ENCODE measurements at regions not wholly inside any gene's neighbourhood (a gene's known extent, or its start where the extent isn't known, plus 50 kb on each side); places are given as distances from the start of the nearest gene placed in this dataset.

DNA sequence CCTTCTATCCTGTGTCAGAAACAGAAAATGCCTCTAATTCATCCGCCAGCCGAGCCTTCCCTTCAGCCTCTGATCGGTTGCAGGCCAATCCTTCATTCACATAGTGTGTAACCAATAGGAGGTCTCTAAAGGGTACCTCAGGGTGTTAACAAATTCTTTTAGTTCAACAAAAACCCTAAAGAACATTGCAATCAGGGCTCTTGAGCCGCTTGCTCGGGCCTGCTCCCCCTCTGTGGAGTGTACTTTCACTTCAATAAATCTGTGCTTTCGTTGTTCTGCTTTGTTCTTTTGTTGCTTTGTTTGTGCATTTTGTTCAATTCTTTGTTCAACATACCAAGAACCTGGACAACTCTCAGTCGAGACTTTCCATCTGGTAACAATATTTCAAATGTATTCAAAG is 366.5 kb downstream of the KCTD12 start:
- H3K4me1 ChIP-seq (ENCODE audit: control insufficient read depth in 2 of 2, insufficient read depth in 2 of 2, low read length in 2 of 2): no peaks in the 10 kb centered on the region
- no peaks in the 10 kb centered on the region for H3K36me3 ChIP-seq (ENCODE audit: control insufficient read depth in 2 of 2, insufficient read depth in 2 of 2, low read length in 2 of 2)
- no peak overlapping the region for H3K27ac ChIP-seq (ENCODE audit: low read depth in 2 of 2, low read length in 2 of 2)
- no peak overlapping the region for H3K9ac ChIP-seq (ENCODE audit: low read depth in 1 of 2, low read length in 2 of 2)
- H3K4me3 ChIP-seq (ENCODE audit: low read length in 2 of 2): no peak overlapping the region
- no peaks in the 10 kb centered on the region for H3K9me3 ChIP-seq (ENCODE audit: control insufficient read depth in 2 of 2, low read length in 2 of 2)
- H3K27me3 ChIP-seq (ENCODE audit: control insufficient read depth in 2 of 2, insufficient read depth in 2 of 2, low read length in 2 of 2): no peaks in the 10 kb centered on the region

- Histone ChIP-seq H3K27ac (ENCODE audit: low read depth in 2 of 2, low read length in 2 of 2) (no peak overlapping the region), H3K9ac (ENCODE audit: low read depth in 1 of 2, low read length in 2 of 2) (no peak overlapping the region), H3K27me3 (ENCODE audit: control insufficient read depth in 2 of 2, insufficient read depth in 2 of 2, low read length in 2 of 2) (no peaks in the 10 kb centered on the region), H3K4me1 (ENCODE audit: control insufficient read depth in 2 of 2, insufficient read depth in 2 of 2, low read length in 2 of 2) (no peaks in the 10 kb centered on the region), H3K9me3 (ENCODE audit: control insufficient read depth in 2 of 2, low read length in 2 of 2) (no peaks in the 10 kb centered on the region), H3K4me3 (ENCODE audit: low read length in 2 of 2) (no peak overlapping the region), H3K36me3 (ENCODE audit: control insufficient read depth in 2 of 2, insufficient read depth in 2 of 2, low read length in 2 of 2) (no peaks in the 10 kb centered on the region)
Measured at GRCh38 chr13:76516586-76516985, 369.6 kb downstream of the KCTD12 start.

DNA sequence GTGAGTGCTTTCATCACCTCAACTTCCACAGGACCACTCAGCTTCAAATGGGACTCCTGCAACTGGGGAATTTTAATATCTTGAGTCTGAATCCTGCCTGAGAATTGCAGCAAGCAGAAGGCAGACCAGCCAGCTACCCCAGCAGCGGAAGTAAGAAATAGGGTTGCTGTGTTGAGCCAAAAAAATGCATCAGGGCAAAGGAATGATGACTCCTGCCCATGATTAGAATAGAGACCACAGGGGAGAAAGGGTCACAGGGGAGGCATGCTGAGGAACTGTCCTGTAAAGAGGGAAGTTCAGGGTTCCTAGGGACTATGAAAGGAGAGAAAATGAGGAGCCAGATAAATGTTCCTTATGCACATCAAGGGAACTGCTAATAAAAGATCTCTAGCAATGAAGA is 370.2 kb downstream of the KCTD12 start:
- Histone ChIP-seq H3K9me3 (ENCODE audit: control insufficient read depth in 2 of 2, low read length in 2 of 2) (no peaks in the 10 kb centered on the region), H3K27ac (ENCODE audit: low read depth in 2 of 2, low read length in 2 of 2) (no peak overlapping the region), H3K27me3 (ENCODE audit: control insufficient read depth in 2 of 2, insufficient read depth in 2 of 2, low read length in 2 of 2) (no peaks in the 10 kb centered on the region), H3K4me1 (ENCODE audit: control insufficient read depth in 2 of 2, insufficient read depth in 2 of 2, low read length in 2 of 2) (no peaks in the 10 kb centered on the region), H3K4me3 (ENCODE audit: low read length in 2 of 2) (no peak overlapping the region), H3K9ac (ENCODE audit: low read depth in 1 of 2, low read length in 2 of 2) (no peak overlapping the region), H3K36me3 (ENCODE audit: control insufficient read depth in 2 of 2, insufficient read depth in 2 of 2, low read length in 2 of 2) (no peaks in the 10 kb centered on the region)

- no peak overlapping the region for H3K9ac ChIP-seq (ENCODE audit: low read depth in 1 of 2, low read length in 2 of 2)
- H3K4me1 ChIP-seq (ENCODE audit: control insufficient read depth in 2 of 2, insufficient read depth in 2 of 2, low read length in 2 of 2): no peaks in the 10 kb centered on the region
- H3K36me3 ChIP-seq (ENCODE audit: control insufficient read depth in 2 of 2, insufficient read depth in 2 of 2, low read length in 2 of 2): no peaks in the 10 kb centered on the region
- no peak overlapping the region for H3K27ac ChIP-seq (ENCODE audit: low read depth in 2 of 2, low read length in 2 of 2)
- H3K27me3 ChIP-seq (ENCODE audit: control insufficient read depth in 2 of 2, insufficient read depth in 2 of 2, low read length in 2 of 2): no peaks in the 10 kb centered on the region
- no peak overlapping the region for H3K4me3 ChIP-seq (ENCODE audit: low read length in 2 of 2)
- H3K9me3 ChIP-seq (ENCODE audit: control insufficient read depth in 2 of 2, low read length in 2 of 2): no peaks in the 10 kb centered on the region
Measured at GRCh38 chr13:76512721-76513145, 373.5 kb downstream of the KCTD12 start.

- H3K9ac ChIP-seq (ENCODE audit: low read depth in 1 of 2, low read length in 2 of 2): no peak overlapping the region
- no peak overlapping the region for H3K27ac ChIP-seq (ENCODE audit: low read depth in 2 of 2, low read length in 2 of 2)
- H3K9me3 ChIP-seq (ENCODE audit: control insufficient read depth in 2 of 2, low read length in 2 of 2): no peaks in the 10 kb centered on the region
- H3K27me3 ChIP-seq (ENCODE audit: control insufficient read depth in 2 of 2, insufficient read depth in 2 of 2, low read length in 2 of 2): no peaks in the 10 kb centered on the region
- no peaks in the 10 kb centered on the region for H3K36me3 ChIP-seq (ENCODE audit: control insufficient read depth in 2 of 2, insufficient read depth in 2 of 2, low read length in 2 of 2)
- H3K4me3 ChIP-seq (ENCODE audit: low read length in 2 of 2): no peak overlapping the region
- H3K4me1 ChIP-seq (ENCODE audit: control insufficient read depth in 2 of 2, insufficient read depth in 2 of 2, low read length in 2 of 2): no peaks in the 10 kb centered on the region
Measured at GRCh38 chr13:76505437-76505836, 380.8 kb downstream of the KCTD12 start.

DNA sequence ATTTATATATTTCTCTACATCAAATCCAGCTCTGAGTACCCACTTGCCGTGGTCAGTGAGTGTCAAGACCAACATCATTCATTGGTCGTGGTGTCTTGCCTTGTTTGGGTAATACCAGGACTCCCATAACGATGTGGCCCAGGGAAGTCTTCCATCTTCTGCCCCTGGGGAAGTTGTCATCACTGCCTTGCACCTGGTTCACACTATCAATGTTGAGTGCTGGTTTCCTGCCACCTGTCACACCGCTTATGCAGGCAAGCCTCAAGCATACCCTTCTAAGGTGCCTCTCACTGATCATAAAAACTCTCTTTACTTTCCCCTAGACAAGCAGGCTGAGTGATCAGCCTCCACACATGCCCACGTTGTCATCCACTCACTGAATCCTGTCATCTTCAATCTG is 382.4 kb downstream of the KCTD12 start:
- no peaks in the 10 kb centered on the region for H3K36me3 ChIP-seq (ENCODE audit: control insufficient read depth in 2 of 2, insufficient read depth in 2 of 2, low read length in 2 of 2)

DNA sequence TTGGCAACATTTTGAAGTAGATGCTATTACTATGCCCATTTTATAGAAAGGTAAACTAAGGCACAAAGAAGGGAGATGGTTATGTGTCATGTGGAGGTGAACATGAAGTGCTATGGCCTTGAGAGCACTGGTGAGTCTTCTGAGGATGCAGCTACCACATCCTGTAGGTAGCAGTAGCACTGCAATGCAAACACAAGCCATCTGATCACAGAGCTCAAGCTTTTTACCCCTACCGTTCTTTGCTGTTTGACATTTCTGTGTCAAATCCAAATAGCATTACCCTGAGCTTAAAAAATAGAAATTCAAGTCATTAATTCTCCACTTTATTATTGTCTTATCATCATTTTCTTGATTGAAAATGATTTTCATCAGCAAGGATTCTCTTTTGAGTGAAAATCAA is 382.9 kb downstream of the KCTD12 start:
- no peak overlapping the region for H3K9ac ChIP-seq (ENCODE audit: low read depth in 1 of 2, low read length in 2 of 2)
- no peaks in the 10 kb centered on the region for H3K9me3 ChIP-seq (ENCODE audit: control insufficient read depth in 2 of 2, low read length in 2 of 2)
- no peaks in the 10 kb centered on the region for H3K27me3 ChIP-seq (ENCODE audit: control insufficient read depth in 2 of 2, insufficient read depth in 2 of 2, low read length in 2 of 2)
- no peak overlapping the region for H3K4me3 ChIP-seq (ENCODE audit: low read length in 2 of 2)
- H3K4me1 ChIP-seq (ENCODE audit: control insufficient read depth in 2 of 2, insufficient read depth in 2 of 2, low read length in 2 of 2): no peaks in the 10 kb centered on the region
- H3K27ac ChIP-seq (ENCODE audit: low read depth in 2 of 2, low read length in 2 of 2): no peak overlapping the region
- no peaks in the 10 kb centered on the region for H3K36me3 ChIP-seq (ENCODE audit: control insufficient read depth in 2 of 2, insufficient read depth in 2 of 2, low read length in 2 of 2)

More for the DNA sequence above, 382.4 kb downstream of the KCTD12 start:
- Histone ChIP-seq H3K9ac (ENCODE audit: low read depth in 1 of 2, low read length in 2 of 2) (no peak overlapping the region), H3K27me3 (ENCODE audit: control insufficient read depth in 2 of 2, insufficient read depth in 2 of 2, low read length in 2 of 2) (no peaks in the 10 kb centered on the region), H3K9me3 (ENCODE audit: control insufficient read depth in 2 of 2, low read length in 2 of 2) (no peaks in the 10 kb centered on the region), H3K4me1 (ENCODE audit: control insufficient read depth in 2 of 2, insufficient read depth in 2 of 2, low read length in 2 of 2) (no peaks in the 10 kb centered on the region), H3K27ac (ENCODE audit: low read depth in 2 of 2, low read length in 2 of 2) (no peak overlapping the region), H3K4me3 (ENCODE audit: low read length in 2 of 2) (no peak overlapping the region)

GRCh38 chr13:76500894-76501293 is 385.3 kb downstream of the KCTD12 start:
- no peak overlapping the region for H3K27ac ChIP-seq (ENCODE audit: low read depth in 2 of 2, low read length in 2 of 2)
- no peak overlapping the region for H3K9ac ChIP-seq (ENCODE audit: low read depth in 1 of 2, low read length in 2 of 2)
- H3K4me1 ChIP-seq (ENCODE audit: control insufficient read depth in 2 of 2, insufficient read depth in 2 of 2, low read length in 2 of 2): no peaks in the 10 kb centered on the region
- H3K27me3 ChIP-seq (ENCODE audit: control insufficient read depth in 2 of 2, insufficient read depth in 2 of 2, low read length in 2 of 2): no peaks in the 10 kb centered on the region
- H3K36me3 ChIP-seq (ENCODE audit: control insufficient read depth in 2 of 2, insufficient read depth in 2 of 2, low read length in 2 of 2): no peaks in the 10 kb centered on the region
- H3K4me3 ChIP-seq (ENCODE audit: low read length in 2 of 2): no peak overlapping the region
- H3K9me3 ChIP-seq (ENCODE audit: control insufficient read depth in 2 of 2, low read length in 2 of 2): no peaks in the 10 kb centered on the region

DNA sequence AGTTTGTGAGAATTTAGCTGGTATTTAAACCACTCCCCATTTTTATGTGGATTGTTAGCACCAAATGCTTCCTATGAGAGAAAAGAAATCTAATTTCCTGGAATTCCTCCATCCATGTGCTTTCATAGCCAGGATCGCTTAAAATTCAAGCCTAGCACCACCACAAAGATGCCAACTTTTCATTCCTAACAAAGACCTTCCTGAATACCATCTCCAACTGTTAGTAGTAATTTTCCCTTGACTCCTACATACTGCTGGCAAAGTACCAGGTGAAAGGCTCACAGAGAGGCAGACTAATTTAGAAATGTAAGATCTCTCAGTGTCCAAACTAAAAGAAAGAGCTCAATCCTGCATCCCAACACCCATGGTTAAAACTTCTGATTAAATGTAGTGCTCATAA is 386.3 kb downstream of the KCTD12 start:
- no peak overlapping the region for H3K9ac ChIP-seq (ENCODE audit: low read depth in 1 of 2, low read length in 2 of 2)
- H3K4me1 ChIP-seq (ENCODE audit: control insufficient read depth in 2 of 2, insufficient read depth in 2 of 2, low read length in 2 of 2): no peaks in the 10 kb centered on the region
- no peak overlapping the region for H3K4me3 ChIP-seq (ENCODE audit: low read length in 2 of 2)
- H3K9me3 ChIP-seq (ENCODE audit: control insufficient read depth in 2 of 2, low read length in 2 of 2): no peaks in the 10 kb centered on the region
- no peaks in the 10 kb centered on the region for H3K36me3 ChIP-seq (ENCODE audit: control insufficient read depth in 2 of 2, insufficient read depth in 2 of 2, low read length in 2 of 2)
- no peak overlapping the region for H3K27ac ChIP-seq (ENCODE audit: low read depth in 2 of 2, low read length in 2 of 2)
- H3K27me3 ChIP-seq (ENCODE audit: control insufficient read depth in 2 of 2, insufficient read depth in 2 of 2, low read length in 2 of 2): no peaks in the 10 kb centered on the region

GRCh38 chr13:76489274-76489673 is 396.9 kb downstream of the KCTD12 start:
- Histone ChIP-seq H3K27me3 (ENCODE audit: control insufficient read depth in 2 of 2, insufficient read depth in 2 of 2, low read length in 2 of 2) (no peaks in the 10 kb centered on the region), H3K4me1 (ENCODE audit: control insufficient read depth in 2 of 2, insufficient read depth in 2 of 2, low read length in 2 of 2) (no peaks in the 10 kb centered on the region), H3K36me3 (ENCODE audit: control insufficient read depth in 2 of 2, insufficient read depth in 2 of 2, low read length in 2 of 2) (no peaks in the 10 kb centered on the region), H3K9ac (ENCODE audit: low read depth in 1 of 2, low read length in 2 of 2) (no peak overlapping the region), H3K4me3 (ENCODE audit: low read length in 2 of 2) (no peak overlapping the region), H3K9me3 (ENCODE audit: control insufficient read depth in 2 of 2, low read length in 2 of 2) (no peaks in the 10 kb centered on the region), H3K27ac (ENCODE audit: low read depth in 2 of 2, low read length in 2 of 2) (no peak overlapping the region)

GRCh38 chr13:76481738-76482137 is 404.5 kb downstream of the KCTD12 start:
- Histone ChIP-seq H3K4me3 (ENCODE audit: low read length in 2 of 2) (no peak overlapping the region), H3K4me1 (ENCODE audit: control insufficient read depth in 2 of 2, insufficient read depth in 2 of 2, low read length in 2 of 2) (no peaks in the 10 kb centered on the region), H3K9ac (ENCODE audit: low read depth in 1 of 2, low read length in 2 of 2) (no peak overlapping the region), H3K36me3 (ENCODE audit: control insufficient read depth in 2 of 2, insufficient read depth in 2 of 2, low read length in 2 of 2) (no peaks in the 10 kb centered on the region), H3K27ac (ENCODE audit: low read depth in 2 of 2, low read length in 2 of 2) (no peak overlapping the region), H3K27me3 (ENCODE audit: control insufficient read depth in 2 of 2, insufficient read depth in 2 of 2, low read length in 2 of 2) (no peaks in the 10 kb centered on the region), H3K9me3 (ENCODE audit: control insufficient read depth in 2 of 2, low read length in 2 of 2) (no peaks in the 10 kb centered on the region)
